H7 (cell line): ENCODE measurements at regions not wholly inside any gene's neighbourhood (a gene's known extent, or its start where the extent isn't known, plus 50 kb on each side); places are given as distances from the start of the nearest gene placed in this dataset.
"Not testable (repeated sequence)": the region's sequence is repeated elsewhere in the genome, so short reads cannot be mapped to it uniquely, and the experiment has no call there.

Experiments used
- DNase-seq: peaks from one replicate; pipeline ENCODE4 v3.0.0; 2012
- H3K27me3 ChIP-seq: 2 replicates; pipeline ENCODE4 v1.6.0; 2011; ENCODE audit warnings: mild to moderate bottlenecking, low read length; ENCODE audit not compliant: control insufficient read depth, insufficient read depth
- H3K36me3 ChIP-seq: replicated peaks from 2 replicates; pipeline ENCODE4 v1.5.1; 2011; ENCODE audit warnings: low read length; ENCODE audit not compliant: control insufficient read depth, insufficient read depth
- H3K4me3 ChIP-seq: 2 replicates; pipeline ENCODE4 v1.5.1; 2011; ENCODE audit warnings: low read depth, mild to moderate bottlenecking, control low read depth, low read length, moderate library complexity; ENCODE audit not compliant: insufficient read depth

GRCh38 chr11:90468923-90469322 is 246.1 kb upstream of the CHORDC1 start:
- DNase-seq: no peak
- H3K27me3 ChIP-seq: no peaks in the 10 kb centered on the region
- no peak overlapping the region for H3K4me3 ChIP-seq
- H3K36me3 ChIP-seq: no peaks in the 10 kb centered on the region

- DNase-seq: no peak
- Histone ChIP-seq H3K27me3 (no peaks in the 10 kb centered on the region), H3K4me3 (no peak overlapping the region), H3K36me3 (no peaks in the 10 kb centered on the region)
Observed at GRCh38 chr11:90465553-90465952, 242.7 kb upstream of the CHORDC1 start.

DNA sequence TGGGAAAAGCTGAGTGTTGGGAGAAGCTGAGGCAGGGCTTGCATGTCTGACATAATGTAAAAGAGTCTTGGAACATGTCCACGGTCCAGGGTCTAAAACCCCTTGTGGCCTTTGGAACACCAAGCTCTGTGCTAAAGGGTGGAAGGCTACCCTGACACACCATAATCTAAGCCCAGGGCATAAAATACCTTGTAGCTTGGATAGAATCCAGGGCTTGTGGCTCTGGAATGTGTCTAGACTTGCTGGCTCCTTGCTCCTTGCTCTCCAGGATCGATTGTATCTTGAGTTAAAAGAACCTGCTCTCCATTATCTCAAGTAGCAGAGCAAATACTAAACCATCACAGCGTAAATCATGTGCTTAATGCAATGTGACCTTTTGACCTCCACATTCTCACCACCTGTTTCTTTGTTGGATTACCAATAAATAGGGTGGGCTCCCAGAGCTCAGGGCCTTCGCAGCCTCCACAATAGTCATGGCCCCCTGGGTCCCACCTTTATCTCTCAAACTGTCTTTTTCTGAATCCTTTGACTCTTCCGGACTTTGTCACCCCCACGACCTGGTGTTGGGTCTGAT is 232.6 kb upstream of the CHORDC1 start:
- H3K36me3 ChIP-seq, H3K27me3 ChIP-seq, H3K4me3 ChIP-seq, DNase-seq: not testable (repeated sequence)

GRCh38 chr11:90453525-90453924 is 230.7 kb upstream of the CHORDC1 start:
- H3K27me3 ChIP-seq: no peaks in the 10 kb centered on the region
- no peaks in the 10 kb centered on the region for H3K36me3 ChIP-seq
- peak; percentile 32 for DNase-seq
- no peak overlapping the region for H3K4me3 ChIP-seq

GRCh38 chr11:90449606-90450005 is 226.8 kb upstream of the CHORDC1 start:
- no peak overlapping the region for H3K4me3 ChIP-seq
- no peak for DNase-seq
- H3K27me3 ChIP-seq: no peaks in the 10 kb centered on the region
- H3K36me3 ChIP-seq: no peaks in the 10 kb centered on the region

DNA sequence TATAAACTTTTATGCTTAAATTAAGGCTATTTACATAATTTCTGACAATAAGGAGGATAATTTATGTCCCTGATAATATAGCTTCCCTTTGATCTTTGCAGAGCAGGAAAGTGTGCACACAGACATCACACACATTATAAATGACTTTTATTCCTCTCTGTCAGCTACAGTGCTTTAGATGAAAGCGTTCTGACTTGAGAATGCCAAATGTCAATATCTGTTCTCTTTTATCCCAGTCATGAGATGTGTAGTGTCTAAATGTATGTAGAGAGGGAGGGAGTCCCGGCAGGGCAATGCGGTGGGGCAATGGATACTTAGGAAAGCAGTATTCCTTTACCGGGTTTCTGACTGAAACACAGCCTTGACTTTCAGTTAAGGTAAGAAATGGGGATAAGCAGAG is 225.4 kb upstream of the CHORDC1 start:
- H3K36me3 ChIP-seq: no peaks in the 10 kb centered on the region
- no peak overlapping the region for H3K4me3 ChIP-seq
- H3K27me3 ChIP-seq: no peaks in the 10 kb centered on the region
- DNase-seq: no peak

GRCh38 chr11:90447618-90448017 is 224.8 kb upstream of the CHORDC1 start:
- no peak overlapping the region for H3K4me3 ChIP-seq
- DNase-seq: no peak
- no peaks in the 10 kb centered on the region for H3K36me3 ChIP-seq
- no peaks in the 10 kb centered on the region for H3K27me3 ChIP-seq

GRCh38 chr11:90446207-90446606 is 223.4 kb upstream of the CHORDC1 start:
- no peak for DNase-seq
- H3K36me3 ChIP-seq: no peaks in the 10 kb centered on the region
- H3K4me3 ChIP-seq: no peak overlapping the region
- no peaks in the 10 kb centered on the region for H3K27me3 ChIP-seq

GRCh38 chr11:90438069-90438468 is 215.2 kb upstream of the CHORDC1 start:
- H3K4me3 ChIP-seq: no peak overlapping the region
- H3K36me3 ChIP-seq: no peaks in the 10 kb centered on the region
- DNase-seq: peak; percentile 7
- no peaks in the 10 kb centered on the region for H3K27me3 ChIP-seq

DNA sequence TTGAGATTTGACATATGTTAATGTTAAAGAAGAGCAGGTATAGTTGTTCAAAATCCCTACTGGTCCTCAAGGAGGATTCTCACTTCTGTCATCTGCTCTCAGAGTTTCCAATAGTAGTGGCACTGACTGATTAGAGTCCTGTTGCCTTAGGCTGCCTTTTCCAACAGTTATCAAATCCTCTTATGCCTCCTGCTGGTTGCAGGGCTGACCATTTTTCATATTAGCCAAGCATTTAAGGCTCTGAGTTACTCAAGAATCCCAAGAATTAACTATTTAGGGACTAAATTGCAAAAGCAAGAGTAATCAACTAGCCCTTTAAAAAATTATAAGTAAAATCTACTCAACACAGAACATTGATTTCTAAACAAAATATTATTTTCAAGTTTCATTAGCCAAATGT is 212.0 kb upstream of the CHORDC1 start:
- no peak for DNase-seq
- H3K4me3 ChIP-seq: no peak overlapping the region
- H3K27me3 ChIP-seq: no peaks in the 10 kb centered on the region
- H3K36me3 ChIP-seq: no peaks in the 10 kb centered on the region

DNA sequence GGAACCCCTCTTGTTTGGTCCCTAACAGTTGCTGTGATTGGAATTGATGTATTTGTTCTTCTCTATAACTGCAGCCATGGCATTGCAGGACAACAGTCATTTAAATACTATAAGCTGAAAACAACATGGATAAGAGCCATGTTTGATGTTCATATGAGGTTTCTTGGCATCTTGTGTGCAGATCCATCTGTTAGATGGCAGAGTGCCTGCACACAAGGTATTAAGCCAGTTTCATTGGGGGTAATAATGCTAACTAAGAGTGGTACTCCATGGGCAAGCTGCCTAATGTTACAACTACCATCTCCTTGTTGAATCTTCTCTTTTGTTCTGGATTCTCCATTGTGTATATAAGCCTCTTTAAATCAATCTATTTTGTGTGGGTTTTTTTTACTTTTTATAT is 206.0 kb upstream of the CHORDC1 start:
- H3K4me3 ChIP-seq: no peak overlapping the region
- no peak for DNase-seq
- H3K27me3 ChIP-seq: no peaks in the 10 kb centered on the region
- H3K36me3 ChIP-seq: no peaks in the 10 kb centered on the region

DNA sequence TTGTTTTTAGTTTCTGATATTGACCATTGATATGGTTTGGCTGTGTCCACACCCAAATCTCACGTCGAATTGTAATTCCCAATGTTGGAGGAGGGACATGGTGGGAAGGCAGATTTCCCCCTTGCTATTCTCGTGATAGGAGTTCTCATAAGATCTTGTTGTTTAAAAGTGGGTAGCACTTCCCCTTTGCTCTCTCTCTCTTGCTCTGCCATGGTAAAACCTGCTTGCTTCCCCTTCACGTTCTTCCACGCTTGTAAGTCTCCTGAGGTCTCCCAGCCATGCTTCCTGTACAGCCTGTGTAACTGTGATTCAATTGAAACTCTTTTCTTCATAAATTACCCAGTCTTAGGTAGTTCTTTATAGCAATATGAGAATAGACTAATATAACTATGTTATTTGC is 203.6 kb upstream of the CHORDC1 start:
- Histone ChIP-seq H3K27me3 (no peaks in the 10 kb centered on the region), H3K36me3 (no peaks in the 10 kb centered on the region), H3K4me3 (no peak overlapping the region)
- no peak for DNase-seq

DNA sequence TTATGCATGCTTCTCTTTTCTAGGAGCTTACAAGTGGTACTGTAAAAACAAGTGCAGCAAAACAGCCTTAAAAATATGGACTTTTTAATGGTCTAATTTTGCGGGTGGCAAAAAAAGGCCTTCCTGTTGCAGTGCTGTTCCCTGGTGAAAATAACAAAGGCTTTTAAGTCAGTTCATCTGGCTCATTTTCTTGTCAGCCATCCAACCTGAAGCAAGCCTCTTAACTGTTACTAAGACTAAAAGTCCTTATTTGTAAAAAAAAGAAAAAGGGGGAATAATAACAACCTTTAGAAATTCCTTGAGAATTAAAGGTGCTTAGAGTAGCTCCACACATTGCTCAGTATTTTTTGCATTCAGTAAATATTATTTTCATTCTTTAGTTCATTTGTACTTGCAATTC is 200.5 kb upstream of the CHORDC1 start:
- no peak overlapping the region for H3K4me3 ChIP-seq
- DNase-seq: no peak
- no peaks in the 10 kb centered on the region for H3K27me3 ChIP-seq

DNA sequence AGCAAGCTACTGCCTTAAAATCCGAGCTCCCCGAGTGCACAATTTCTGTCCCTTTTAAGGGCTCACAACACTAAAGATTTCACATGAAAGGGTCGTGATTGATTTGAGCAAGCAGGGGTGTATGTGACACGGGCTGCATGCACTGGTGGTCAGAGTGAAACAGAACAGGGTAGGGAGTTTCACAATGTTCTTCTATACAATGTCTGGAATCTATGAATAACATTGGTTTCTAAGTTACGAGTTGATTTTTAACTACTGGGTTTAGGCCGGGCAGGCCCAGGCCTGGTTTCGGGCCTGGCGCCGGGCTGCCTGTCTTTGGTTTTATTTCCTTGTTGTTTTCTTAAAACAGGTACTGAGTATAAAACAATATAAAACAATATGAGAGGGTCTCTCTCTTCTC is 199.9 kb upstream of the CHORDC1 start:
- not testable (repeated sequence) for H3K27me3 ChIP-seq, H3K4me3 ChIP-seq, H3K36me3 ChIP-seq, DNase-seq

More for the DNA sequence above, 200.5 kb upstream of the CHORDC1 start:
- no peaks in the 10 kb centered on the region for H3K36me3 ChIP-seq

- DNase-seq: no peak
- Histone ChIP-seq H3K27me3 (no peaks in the 10 kb centered on the region), H3K4me3 (no peak overlapping the region), H3K36me3 (no peaks in the 10 kb centered on the region)
Observed at GRCh38 chr11:90414221-90414620, 191.4 kb upstream of the CHORDC1 start.

DNA sequence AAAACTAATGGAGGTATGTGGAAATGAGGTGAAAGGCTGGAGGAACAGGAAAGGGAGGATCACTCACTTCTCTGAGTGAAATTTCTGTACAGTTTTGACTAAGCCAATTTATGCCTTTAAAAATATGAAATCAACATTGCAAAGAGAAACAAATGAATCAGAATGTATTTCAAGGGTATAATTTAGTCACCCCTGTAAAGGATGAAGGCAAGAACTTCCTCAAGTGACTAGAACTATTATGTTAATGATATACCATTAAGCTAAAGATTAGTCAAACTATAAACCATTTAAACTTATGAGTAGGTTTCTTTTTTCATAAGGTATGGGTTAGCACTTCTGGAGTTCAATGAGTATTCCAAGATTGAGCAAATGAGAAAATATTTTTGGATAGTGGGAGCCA is 184.5 kb upstream of the CHORDC1 start:
- Histone ChIP-seq H3K36me3 (no peaks in the 10 kb centered on the region), H3K4me3 (no peak overlapping the region), H3K27me3 (no peaks in the 10 kb centered on the region)
- no peak for DNase-seq
